ENCODE measurements at regions not wholly inside any gene's neighbourhood (a gene's known extent, or its start where the extent isn't known, plus 50 kb on each side); places are given as distances from the start of the nearest gene placed in this dataset.

DNA sequence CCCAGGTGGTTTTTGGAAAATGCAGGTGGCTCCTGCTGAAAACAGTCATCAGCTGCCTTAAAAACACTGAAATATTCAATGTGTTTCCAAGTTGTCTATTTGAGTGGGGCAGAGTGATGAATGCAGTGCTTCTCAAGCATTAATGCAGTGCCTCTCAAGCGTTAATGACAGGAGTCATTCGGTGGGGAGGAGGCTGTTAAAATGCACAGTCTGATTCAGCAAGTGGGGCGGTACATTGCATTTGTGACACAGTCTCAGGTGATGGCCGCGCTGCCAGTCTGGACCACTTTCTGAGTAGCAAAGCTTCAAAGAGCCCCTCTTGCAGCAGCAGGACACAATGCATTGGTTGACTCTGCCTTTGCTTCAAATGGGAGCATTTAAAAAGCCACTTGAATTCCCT is 231.4 kb upstream of the RGPD4 start:
- TF ChIP-seq POLR2A (IDR thresholded peaks at IDR 0.05) (no peak), CTCF (IDR thresholded peaks at IDR 0.05) (no peak)
